Tibial artery (tissue), 4 donors: ENCODE measurements at regions not wholly inside any gene's neighbourhood (a gene's known extent, or its start where the extent isn't known, plus 50 kb on each side); places are given as distances from the start of the nearest gene placed in this dataset.

Experiments used
- DNase-seq, 2 donors: peaks; one replicate each; pipeline ENCODE4 v3.0.0-alpha.2; 2019
- H3K27ac ChIP-seq, 2 donors: fragments of 200-600 bp; sonication (generic) in 1 of 2; 1 replicate in 1 of 2; 2 replicates in 1 of 2; pipeline ENCODE4 v1.5.1; 2018 to 2019; ENCODE audit warnings: mild to moderate bottlenecking in 1 of 2
- H3K27me3 ChIP-seq, 2 donors: fragments of 200-600 bp; sonication (generic) in 1 of 2; one replicate each; pipeline versions ENCODE4 v1.5.1 to v1.6.0; 2016 to 2019
- H3K36me3 ChIP-seq, 3 donors: fragments of 200-600 bp; sonication (generic) in 2 of 3; one replicate each; pipeline ENCODE4 v1.5.1; 2016 to 2019; ENCODE audit warnings: mild to moderate bottlenecking in 2 of 3
- H3K4me1 ChIP-seq, 4 donors: fragments of 200-600 bp; sonication (generic) in 2 of 4; 1 replicate in 3 of 4; 2 replicates in 1 of 4; pipeline ENCODE4 v1.5.1; 2016 to 2019
- H3K4me3 ChIP-seq, 2 donors: fragments of 200-600 bp; sonication (generic) in 1 of 2; 1 replicate in 1 of 2; 2 replicates in 1 of 2; pipeline ENCODE4 v1.5.1; 2018 to 2019; ENCODE audit warnings: mild to moderate bottlenecking in 2 of 2
- H3K9me3 ChIP-seq, 3 donors: fragments of 200-600 bp; sonication (generic) in 1 of 3; one replicate each; pipeline ENCODE4 v1.5.1; 2016 to 2019
- CTCF ChIP-seq, 2 experiments: fragments of 200-600 bp in 1 of 2; fragments of 450-650 bp in 1 of 2; IDR thresholded peaks; one replicate each; pipeline ENCODE4 v1.5.1; 2017 to 2019; ENCODE audit warnings: antibody characterized with exemption in 2 of 2, mild to moderate bottlenecking in 1 of 2, moderate library complexity in 1 of 2
- intact Hi-C: fragments of 100-400 bp; cut with DNase I; formaldehyde crosslinking; loops from one replicate; pipeline ENCODE4 v1.15.0; 2023; ENCODE audit warnings: low total_unique reads

- H3K4me1 ChIP-seq = no peaks in the 10 kb centered on the region
- H3K36me3 ChIP-seq = no peaks in the 10 kb centered on the region
- peak; percentile 3 to 9 for DNase-seq
- no peak for TF ChIP-seq CTCF (IDR thresholded peaks at IDR 0.05)
- peaks cover 0 to 25% of the 10 kb centered on the region in 2 donors for H3K27me3 ChIP-seq
- no peak overlapping the region for H3K4me3 ChIP-seq
- intact Hi-C loops = no loop called here
- H3K27ac ChIP-seq = no peak overlapping the region
- H3K9me3 ChIP-seq = no peaks in the 10 kb centered on the region
Measured at GRCh38 chr11:119539583-119539982, 116.6 kb upstream of the THY1 start.

DNA sequence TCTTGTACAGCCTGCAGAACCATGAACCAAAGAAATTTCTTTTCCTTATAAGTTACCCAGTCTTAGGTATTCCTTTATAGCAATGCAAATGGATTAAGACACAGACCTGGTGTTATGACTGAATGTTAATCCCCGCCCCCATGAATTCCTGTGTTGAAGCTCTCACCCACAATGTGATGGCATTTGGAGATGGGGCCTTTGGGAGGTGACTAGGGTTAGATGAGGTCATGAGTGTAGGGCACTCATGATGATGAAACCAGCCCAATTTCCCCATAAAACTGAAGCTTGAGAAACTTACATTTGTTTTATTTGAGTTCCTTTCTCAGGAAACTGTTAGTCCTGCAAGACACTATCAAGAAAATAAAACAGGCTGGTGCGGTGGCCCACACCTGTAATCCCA, 115.8 kb upstream of the THY1 start:
- H3K27ac ChIP-seq = no peak overlapping the region
- no peaks in the 10 kb centered on the region for H3K9me3 ChIP-seq
- DNase-seq = peak; percentile 2 to 5
- no peak for TF ChIP-seq CTCF (IDR thresholded peaks at IDR 0.05)
- H3K36me3 ChIP-seq = no peaks in the 10 kb centered on the region
- peaks cover 0 to 30% of the 10 kb centered on the region in 2 donors for H3K27me3 ChIP-seq
- no peak overlapping the region for H3K4me3 ChIP-seq
- intact Hi-C loops = no loop called here
- H3K4me1 ChIP-seq = no peaks in the 10 kb centered on the region

DNA sequence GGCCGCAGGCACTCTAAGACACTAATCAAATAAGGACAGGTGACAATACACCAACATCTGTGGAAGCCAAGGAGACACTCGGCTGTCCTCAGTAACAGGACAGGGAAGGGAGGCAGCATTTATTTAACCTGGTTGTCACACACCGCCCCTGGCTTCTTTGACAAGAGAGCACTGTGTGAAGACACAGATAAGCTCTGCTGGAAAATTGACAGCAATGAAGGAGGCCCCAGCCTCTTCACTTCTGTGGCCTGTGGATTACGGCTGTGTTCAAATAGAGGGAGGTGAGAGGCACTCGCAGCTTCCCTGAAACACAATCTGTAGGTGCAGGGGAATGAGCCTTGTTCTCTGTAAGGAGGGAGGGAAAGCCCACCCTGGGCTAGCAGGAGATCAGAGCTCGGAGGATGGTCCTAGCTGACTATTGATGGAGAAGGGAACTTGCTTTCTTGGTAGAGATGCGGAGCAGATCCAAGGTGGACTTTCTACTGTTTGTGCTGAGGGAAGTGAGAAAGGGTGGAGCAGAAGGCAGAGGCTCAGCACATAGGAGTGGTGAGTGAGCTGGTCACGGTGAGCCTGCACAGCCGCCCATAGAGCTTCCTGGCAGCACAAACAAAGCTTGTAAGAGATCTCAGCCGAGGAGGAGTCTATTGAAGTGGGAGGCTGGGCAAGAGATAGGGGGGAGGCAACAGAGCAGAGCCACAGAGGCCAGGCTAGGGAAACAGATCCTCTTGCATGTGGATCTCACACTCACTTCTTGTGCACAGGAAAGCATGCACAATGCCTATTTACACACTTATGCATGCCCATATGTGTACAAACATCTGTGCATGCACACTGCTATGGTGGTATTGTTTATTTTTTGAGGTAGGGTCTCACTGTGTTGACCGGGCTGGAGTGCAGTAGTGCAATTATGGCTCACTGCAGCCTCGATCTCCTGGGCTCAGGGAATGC, 114.6 kb upstream of the THY1 start:
- Histone ChIP-seq H3K4me1 (no peaks in the 10 kb centered on the region), H3K4me3 (no peak overlapping the region), H3K36me3 (no peaks in the 10 kb centered on the region), H3K27me3 (peaks cover 0 to 41% of the 10 kb centered on the region in 2 donors), H3K9me3 (no peaks in the 10 kb centered on the region), H3K27ac (no peak overlapping the region)
- intact Hi-C loops = no loop called here
- peak in 1 of 2 donors; percentile 15 for DNase-seq
- TF ChIP-seq CTCF (IDR thresholded peaks at IDR 0.05) = no peak

- intact Hi-C loops = no loop called here
Measured at GRCh38 chr11:119536801-119537200, 113.8 kb upstream of the THY1 start.

More at GRCh38 chr11:119536801-119537200, 113.8 kb upstream of the THY1 start:
- DNase-seq = peak in 1 of 2 donors; percentile 19
- Histone ChIP-seq H3K4me1 (no peaks in the 10 kb centered on the region), H3K4me3 (no peak overlapping the region), H3K36me3 (no peaks in the 10 kb centered on the region), H3K9me3 (no peaks in the 10 kb centered on the region), H3K27ac (no peak overlapping the region), H3K27me3 (peaks cover 0 to 42% of the 10 kb centered on the region in 2 donors)
- no peak for TF ChIP-seq CTCF (IDR thresholded peaks at IDR 0.05)
